NK-92 treated with Interleukin-12 subunit alpha and Interleukin-12 subunit beta, amount 100 ng/mL, for 24 hours (cell line): ENCODE measurements at regions not wholly inside any gene's neighbourhood (a gene's known extent, or its start where the extent isn't known, plus 50 kb on each side); places are given as distances from the start of the nearest gene placed in this dataset.
"Not testable (repeated sequence)": the region's sequence is repeated elsewhere in the genome, so short reads cannot be mapped to it uniquely, and the experiment has no call there.

Experiments used
- DNase-seq: peaks from one replicate; lab custom pipeline; 2025; lab: John Stamatoyannopoulos, UW

DNA sequence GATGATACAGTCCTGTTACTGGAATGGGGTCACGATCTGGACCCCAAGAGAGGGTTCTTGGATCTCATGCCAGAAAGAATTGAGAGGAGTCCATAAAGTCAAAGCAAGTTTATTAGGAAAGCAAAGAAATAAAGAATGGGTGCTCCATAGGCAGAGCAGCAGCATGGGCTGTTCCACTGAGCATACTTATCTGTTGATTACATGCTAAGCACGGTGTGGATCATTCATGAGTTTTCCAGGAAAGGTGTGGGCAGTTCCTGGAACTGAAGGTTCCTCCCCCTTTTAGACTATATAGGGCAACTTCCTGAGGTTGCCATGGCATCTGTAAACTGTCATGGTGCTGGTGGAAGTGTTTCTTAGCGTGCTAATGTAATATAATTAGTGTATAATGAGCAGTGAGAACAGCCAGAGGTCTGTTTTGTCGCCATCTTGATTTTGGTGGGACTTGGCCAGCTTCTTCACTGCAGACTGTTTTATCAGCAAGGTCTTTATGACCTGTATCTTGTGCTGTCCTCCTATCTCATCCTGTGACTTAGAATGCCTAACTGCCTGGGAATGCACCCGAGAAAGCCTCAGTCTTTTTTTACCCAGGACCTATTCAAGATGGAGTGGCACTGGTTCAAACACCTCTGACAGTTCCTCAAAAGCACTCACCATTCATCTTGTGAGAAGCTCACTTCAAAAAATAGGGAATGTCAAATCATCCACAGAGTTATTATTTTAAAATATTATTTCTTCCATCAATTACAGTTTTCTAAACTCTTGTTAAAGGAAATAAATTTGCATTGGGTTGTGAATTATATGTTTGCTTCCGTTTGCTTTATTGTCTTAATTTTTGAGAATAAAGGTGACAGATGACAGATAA, 1358.8 kb upstream of the TMEM132C start:
- DNase-seq: no peak

DNA sequence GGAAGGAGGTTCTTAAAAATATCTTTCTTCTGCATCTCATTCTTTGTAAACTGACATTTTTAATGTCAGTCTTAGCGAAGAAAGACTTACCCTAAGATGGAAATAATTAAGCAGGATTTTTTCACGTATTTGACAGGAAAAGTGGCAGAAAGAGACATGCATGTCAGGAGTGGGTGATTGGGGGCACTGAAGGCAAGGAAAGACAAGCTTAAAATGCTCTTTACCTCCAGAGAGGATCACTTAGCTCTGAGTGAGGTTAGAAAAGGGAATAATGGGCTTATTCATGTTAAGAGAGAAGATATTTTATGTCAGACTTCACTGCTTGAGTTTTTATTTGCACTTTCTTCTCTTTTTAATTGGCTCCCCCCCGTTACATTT, 1358.2 kb upstream of the TMEM132C start:
- DNase-seq: no peak

DNA sequence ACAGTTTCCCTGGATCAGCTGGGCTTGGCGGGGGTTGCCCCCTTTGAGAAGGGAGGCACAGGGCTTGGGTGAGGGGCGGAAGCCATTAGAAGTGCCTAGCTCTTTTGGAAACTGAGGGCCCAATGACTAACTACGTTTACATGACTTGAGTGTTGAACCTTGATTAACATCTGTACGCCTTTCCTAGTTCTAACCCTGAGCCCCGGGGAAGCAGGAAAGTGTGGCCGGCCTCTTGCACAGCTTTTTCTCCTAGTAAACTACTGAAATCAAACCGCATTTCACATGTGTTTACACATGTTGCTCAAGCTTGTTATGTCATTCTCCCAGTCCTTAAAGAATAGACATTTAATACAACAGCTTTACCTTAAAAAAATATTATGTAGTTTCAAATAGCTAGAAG, 1356.4 kb upstream of the TMEM132C start:
- no peak for DNase-seq

DNA sequence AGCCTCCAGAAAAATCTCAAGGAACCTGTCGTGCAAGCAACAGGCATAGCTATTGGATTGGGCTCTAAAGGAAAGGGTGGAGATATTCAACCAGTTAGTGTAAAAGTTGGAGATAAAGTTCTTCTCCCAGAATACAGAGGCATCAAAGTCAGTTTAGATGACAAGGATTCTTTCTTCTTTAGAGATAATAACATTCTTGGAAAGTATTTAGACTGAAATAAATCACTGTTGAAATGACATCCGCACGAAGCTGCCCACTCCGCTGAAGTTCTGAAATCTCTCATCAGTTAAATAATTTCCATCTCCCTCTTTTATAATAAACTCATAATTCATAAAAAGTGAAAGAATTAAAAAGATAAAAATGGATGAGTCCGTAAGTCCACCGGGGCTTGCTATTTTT, 1354.9 kb upstream of the TMEM132C start:
- no peak for DNase-seq

DNA sequence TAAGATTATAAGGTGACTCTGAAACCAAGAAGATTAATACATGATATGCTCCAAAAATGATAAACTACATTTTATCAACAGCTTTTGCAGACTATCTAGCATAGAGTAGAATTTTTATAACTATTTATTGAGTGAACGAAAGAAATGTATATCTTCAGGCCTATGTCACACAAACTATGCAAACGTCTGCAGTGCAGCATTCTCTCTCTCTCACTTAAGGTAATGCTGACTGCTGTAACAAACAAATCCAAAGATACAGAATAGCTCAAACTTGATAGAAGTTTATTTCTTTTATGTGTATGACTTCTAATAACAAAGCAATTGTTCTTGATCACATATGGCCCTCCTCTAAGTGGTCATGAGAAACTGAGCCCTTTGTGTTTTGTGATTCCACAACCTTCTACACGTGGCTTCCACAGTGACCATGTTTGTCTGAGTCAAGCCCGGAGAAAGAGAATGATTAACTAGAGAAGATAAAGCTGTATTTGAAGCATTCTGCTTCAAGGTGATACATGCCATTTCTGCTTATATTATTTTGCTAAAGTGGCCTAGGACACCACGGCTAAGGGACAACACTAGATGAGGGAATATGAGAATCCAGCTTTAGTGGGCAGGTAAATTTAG, 1352.7 kb upstream of the TMEM132C start:
- no peak for DNase-seq

DNA sequence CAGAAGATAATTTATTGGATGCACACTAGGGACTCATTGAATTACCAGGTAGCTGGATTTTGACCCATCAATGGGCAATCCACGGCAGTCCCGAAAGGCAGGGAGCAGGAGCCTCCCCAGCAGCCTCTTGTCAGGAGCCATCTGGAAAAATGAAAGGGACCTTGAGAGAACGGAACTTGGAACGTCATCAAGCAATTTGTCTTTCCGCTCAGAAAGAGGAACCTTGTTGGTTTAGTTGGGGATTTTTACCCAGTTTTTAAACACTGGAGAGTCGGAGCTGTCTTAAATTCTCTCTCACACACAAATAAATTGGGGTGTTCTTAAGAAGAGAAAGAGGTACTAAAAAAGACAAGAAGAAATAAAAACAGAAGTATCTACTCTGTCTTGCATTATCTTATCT, 1351.7 kb upstream of the TMEM132C start:
- no peak for DNase-seq

DNA sequence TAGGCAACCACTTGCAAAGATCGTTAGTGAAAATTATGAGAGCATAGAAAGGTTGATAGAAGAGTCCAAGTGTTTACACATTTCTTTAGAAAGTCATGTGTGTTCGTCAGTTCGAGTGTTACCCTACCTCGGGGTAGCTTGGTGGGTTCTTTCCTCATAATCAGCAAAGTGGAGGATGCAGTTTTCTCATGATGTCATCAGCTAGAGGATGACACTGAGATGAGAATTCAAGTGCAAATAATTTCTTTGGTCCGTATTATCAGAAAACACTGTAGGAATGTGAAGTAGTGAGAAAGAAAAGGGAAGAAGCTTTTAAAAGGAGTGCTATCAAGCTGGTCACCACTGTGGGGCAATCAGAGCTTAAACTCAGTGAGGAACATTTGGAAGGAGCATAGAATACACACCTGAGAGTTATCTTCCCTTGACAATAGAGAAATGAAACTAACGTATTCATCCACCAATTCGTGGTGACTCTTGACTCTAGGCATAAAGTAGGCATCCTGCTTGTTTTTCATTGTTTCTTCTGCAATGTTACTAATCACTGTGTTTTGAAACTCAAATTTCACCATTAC, 1340.9 kb upstream of the TMEM132C start:
- no peak for DNase-seq

DNA sequence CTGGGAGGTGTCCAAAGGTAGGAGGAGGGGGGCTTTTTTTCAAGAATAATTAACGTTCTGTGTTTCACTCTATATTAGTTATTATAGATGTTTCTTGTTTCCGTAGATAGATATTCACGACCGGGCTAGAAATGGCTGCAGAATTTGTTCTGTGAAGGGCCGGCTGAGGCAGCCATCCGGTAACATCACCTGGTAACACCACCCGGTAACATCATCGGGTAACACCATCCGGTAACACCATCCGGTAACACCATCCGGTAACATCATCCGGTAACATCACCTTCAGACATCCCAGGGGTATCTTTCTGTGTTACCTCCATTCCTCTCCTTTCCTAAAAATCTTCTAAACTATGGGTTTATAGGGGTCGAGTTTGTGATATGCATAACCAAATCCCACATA, 1336.7 kb upstream of the TMEM132C start:
- no peak for DNase-seq

DNA sequence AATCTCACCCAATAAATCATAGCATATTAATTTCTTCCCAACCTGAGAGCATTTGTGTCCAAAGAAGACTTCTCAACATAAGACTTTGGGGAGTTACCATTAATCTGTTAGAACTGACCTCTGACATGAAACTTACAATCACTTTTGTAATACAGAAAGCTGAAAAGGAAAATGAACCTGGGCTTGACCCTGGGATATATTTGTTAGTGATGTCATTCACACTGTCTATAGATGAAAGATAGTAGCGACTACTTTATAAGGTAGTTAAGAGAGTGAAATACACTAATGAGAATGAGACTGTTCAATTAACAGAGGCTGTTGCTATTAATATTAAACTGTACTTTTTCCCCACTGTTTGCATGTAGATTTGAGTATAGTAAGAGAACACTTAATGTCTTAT, 1334.8 kb upstream of the TMEM132C start:
- DNase-seq: no peak

DNA sequence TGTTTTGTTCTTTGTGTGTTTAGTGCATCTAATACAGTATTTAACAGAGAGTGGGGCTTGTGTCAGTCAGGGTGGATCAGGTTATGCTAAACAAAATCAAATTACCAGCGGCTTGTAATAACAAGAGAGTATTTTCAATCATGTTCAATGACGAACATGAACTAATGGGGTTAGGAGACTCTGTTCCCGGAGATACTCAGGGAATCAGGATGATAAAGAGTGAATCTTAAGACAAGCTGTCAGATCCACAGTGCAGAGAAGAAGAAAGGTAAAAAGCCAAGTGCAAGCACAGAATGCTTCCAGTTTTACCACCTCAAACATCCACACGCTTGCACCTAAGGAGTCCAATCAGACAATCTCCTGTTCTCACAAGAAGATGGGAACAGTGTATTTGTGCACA, 1331.5 kb upstream of the TMEM132C start:
- no peak for DNase-seq

DNA sequence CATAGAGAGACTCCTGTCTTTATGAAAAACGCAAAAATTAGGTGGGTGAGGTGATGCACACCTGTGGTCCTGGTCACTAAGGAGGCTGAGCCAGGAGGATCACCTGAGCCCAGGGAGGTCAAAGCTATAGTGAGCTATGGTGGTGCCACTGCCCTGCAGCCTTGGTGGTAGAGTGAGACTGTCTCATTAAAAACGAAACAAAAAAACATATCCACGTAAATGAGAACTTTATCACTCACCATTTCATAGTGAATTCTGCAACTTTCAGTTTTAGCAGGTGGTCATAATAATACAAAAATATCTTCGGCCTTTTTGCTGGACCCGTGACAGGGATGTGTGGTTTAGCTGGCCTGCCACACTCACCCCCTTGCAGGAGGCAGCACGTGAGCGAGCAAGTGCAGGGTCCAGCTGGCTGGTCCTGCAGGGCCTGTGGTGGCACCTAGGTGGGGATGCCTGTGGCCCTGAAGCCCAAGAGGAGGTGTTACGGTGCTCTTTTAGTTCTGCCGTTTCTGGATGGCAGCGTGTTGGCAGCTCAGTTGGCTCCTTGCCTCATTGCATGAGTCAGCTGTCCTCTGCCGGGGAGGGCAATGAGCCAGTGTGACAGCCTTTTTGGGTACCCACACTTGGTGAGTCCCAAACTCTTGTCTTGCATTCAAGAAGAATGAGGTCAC, 1330.7 kb upstream of the TMEM132C start:
- DNase-seq: no peak

DNA sequence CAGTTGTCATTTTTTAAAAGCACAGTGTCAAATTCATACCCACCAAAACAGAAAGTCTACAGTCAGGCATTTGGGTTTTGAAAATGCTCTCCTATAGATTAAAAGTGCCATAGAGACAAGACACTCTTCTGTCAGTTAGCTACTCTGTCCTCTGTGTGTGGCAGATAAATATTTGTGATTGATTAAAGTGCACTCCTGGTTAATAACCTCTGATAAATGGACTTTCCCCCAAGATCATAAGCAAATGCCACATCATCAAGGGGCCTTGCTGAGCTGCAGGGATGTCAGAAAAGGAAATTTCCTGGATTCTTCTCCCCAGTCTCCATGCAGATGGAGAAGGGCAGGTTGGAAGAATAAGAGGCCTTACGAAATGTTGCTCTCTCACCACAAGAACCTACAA, 1329.5 kb upstream of the TMEM132C start:
- DNase-seq: no peak

DNA sequence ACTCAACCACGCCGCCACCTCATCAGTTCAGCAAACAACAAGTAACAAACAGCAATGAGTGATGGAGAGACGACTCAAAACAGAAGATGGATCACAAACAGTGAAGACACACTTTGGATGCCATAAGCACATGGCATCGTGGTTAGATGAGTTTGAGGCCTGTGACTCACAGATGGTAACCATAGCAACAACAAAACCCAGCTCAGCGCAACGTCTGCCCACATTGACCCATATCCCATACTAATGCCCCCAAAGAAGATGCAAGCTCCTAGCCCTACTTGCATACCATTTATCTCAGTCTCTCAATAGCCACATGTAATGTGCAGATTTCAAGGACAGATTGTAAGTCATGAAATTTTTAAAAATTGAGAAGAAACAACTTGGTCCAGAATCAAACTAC, 1322.3 kb upstream of the TMEM132C start:
- DNase-seq: no peak

DNA sequence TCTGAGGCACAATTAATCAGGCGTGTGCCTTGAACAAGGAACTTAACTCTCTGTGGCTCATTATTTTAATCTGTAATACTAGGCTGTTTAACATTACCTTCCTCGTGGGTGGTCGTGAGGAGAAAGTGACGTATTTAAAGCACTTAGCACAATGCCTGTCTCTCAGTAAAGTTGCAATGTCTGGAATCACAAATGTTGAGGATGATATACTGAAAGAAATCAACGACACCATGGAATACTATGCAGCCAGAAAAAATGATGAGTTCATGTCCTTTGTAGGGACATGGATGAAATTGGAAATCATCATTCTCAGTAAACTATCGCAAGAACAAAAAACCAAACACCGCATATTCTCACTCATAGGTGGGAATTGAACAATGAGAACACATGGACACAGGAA, 1320.0 kb upstream of the TMEM132C start:
- DNase-seq: not testable (repeated sequence)

DNA sequence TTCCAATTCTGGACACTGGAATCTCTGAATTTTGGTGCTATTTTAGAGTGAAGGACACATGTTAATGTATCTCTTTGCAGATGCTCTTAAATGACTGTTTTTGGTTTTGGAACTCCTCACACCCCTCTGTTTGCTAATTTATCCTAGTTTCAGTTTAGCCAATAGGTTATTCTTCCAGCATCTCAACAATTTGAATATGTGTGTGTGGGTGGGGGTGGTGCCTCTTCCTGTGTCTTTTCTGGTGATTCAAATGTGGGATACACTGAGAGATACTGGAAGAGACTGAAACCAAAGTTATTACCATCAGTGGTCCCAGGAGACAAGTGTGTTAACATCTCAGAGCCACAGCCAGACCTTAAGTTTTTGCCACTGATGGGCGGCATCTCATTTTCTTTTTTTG, 1317.4 kb upstream of the TMEM132C start:
- DNase-seq: no peak

DNA sequence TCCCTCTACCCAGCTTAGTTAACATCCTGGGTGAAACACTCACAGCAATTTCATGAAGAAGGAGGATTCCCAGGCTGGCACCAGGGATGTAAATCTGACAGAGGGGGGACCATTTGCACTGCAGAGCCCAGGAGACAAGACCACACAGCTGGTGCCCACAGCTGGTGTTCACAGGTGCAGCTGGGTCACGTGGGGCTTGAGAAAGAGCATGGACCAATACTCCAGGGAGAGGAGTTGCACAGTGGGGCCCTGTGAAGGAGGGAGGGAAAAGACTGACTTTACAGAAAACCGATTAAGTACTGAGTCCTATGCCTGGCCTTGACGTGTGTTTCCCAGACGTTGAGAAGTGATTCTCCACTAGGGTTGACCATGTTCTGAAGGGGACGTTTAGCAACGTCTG, 1316.7 kb upstream of the TMEM132C start:
- DNase-seq: no peak

DNA sequence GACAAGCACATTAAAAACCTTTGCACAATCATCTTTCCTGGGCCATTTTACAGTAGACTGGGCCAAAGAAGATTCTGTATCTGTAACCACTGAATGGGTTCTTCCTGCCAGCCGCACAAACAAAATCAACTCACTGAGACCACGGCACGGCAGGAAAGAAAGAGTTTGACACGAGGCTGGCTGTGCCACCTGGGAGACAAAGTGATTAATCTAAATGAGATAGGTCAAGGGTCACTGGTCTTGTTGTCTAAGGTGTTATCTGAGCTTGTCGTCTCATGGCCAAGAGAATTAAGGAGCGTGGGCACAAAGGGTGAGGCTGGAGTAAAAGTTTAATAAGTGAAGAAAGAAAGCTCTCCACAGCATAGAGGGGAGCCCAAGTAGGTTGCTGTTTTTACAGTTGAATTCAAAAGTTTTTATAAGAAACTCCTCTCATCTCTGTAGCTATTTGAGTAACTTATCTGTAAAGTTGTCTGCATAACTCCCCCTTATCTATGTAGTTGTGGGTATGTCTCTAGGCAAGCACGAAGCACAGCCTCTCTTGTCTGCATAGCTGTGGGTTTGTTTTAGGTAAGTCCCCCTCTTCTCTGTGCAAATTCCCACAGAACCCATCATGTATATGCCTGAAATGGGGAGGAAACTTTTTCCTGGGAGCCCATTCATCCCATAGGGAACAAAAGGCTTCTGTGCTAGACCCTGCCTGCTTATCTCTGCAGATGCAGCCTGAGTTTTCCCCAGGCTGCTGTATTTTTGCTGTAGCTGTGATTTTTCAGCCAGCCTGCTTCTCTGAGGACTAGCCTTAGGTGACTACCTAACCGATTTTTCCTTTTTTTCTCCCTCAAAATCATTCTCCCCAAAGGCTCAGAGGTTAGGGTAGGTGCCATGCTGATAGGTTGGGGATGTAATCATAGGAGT, 1314.6 kb upstream of the TMEM132C start:
- DNase-seq: no peak

DNA sequence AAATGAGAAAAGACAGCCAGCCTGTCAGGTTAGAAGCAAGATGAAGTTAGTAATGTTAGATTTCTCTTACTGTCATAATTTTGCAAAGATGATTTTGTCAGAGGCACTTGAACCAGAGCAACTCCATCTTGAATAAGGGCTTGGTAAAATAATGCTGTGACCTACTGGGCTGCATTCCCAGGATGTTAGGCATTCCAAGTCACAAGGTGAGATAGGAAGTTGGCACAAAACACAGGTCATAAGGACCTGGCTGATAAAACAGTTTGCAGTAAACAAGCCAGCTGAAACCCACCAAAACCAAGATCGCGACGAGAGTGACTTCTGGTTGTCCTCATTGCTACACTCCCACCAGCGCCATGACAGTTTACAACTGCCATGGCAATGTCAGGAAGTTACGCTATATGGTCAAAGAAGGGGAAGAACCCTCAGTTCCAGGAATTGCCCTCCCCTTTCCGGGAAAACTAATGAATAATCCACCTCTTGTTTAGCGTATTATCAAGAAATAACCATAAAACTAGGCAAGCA, 1313.5 kb upstream of the TMEM132C start:
- DNase-seq: no peak

DNA sequence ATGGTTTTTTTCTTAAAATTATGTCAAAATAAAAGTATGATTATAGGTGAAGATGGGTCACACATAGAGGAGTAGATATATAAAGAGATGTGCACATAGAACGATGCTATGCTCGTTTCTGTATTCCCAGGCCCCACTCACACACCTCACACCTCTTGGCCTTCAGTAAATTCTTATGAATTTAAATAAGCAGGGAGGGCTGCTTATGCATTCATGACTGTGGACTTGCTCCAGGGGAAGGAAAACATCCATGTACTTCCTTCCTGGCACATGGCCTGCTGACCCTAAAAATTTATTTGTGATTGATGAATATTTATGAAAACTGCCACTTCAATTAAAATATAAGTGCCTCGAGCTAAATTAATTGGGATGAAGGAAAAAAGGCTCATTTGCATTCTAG, 1306.7 kb upstream of the TMEM132C start:
- DNase-seq: no peak

DNA sequence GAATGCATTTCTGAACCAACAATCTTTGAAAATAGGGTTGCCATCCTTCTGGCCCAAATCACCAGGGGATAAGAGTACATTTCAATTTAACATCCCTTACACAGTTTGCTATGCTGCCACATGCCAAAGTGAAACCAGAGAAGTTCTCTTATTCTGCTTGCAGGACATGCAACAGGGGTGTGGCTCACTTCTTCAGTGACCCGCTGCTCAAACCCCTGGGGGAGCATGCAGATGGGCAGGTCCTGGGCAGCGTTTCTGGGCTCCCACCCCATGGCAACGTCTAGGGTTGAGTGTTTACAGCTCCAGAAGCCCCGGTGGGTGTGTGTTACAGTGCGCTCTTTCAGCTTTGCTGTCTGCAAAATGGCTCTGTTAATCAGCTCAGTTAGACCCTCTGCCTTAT, 1306.3 kb upstream of the TMEM132C start:
- no peak for DNase-seq

DNA sequence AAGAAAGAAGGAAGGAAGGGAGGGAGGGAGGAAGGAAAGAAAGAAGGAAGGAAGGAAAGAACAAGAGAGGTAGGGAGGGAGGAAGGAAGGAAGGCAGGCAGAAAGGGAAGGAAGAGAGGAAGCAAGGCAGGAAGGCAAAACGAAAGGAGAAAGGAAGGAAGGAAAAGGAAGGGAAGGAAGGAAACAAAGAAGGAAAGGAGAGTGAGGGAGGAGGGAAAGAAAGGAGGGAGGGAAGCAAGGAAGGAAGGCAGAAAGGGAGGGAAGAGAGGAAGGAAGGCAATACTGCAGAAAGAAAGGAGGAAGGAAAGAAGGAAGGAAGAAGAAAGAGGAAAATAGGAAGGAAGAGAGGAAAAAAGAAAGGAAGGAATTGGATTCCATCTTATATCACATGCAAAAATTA, 1303.1 kb upstream of the TMEM132C start:
- no peak for DNase-seq

DNA sequence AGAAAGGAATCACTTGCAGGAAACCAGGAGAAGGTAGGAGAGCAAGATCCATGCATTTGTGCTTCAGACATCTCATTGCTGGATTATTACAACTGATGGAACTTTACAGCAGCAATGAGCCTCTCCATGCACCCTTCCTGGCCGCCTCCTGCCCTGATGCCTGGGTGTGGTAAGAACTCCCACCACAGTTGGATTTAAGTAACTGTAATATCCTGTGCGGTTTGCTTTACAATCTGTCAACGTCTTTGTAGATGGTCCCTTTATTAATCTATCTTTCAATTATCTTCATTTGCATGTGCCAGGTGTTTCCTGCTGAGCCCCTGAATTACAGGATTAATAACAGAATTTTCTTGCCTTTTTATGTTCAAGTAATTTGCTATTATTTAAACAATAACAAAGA, 1300.5 kb upstream of the TMEM132C start:
- DNase-seq: no peak
